ENCODE measurements at regions not wholly inside any gene's neighbourhood (a gene's known extent, or its start where the extent isn't known, plus 50 kb on each side); places are given as distances from the start of the nearest gene placed in this dataset.

DNA sequence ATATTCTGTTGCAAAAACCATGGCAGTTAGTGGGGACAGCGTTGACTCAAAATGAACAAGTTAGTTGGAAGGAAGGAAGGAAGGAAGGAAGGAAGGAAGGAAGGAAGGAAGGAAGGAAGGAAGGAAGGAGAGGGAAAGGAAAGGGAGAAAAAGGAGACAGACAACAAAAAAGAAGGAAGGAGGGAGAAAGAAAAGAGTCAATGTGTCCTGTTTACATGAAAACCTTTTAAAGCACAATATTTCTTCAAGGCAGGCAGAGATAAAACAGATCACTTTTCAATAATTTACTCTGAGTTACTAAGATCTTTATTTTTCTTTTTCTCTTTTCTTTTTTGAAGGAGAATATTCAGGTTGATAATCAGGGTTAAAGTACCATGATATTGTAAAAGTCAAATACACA is 99.4 kb downstream of the CCER1 start:
- TF ChIP-seq CTCF (IDR thresholded peaks at IDR 0.05) = no peak
- TF ChIP-seq POLR2A (IDR thresholded peaks at IDR 0.05) = no peak
- Histone ChIP-seq H3K36me3 (no peaks in the 10 kb centered on the region), H3K27me3 (no peaks in the 10 kb centered on the region), H3K27ac (no peak overlapping the region), H3K9me3 (no peaks in the 10 kb centered on the region), H3K4me3 (no peak overlapping the region), H3K4me1 (peaks cover 0 to 11% (median 0%) of the 10 kb centered on the region in 12 donors)
- 66 to 78% (median 71%) methylated on average over 1 of the region's 1 CpG for WGBS, 4 donors
- no peak for ATAC-seq
- intact Hi-C loops (cut with DNase I) = loop anchor here in 5 of 10 donors (10.0 kb wide), 2 partner anchors 161 to 1311 kb away; no protein-coding TSS in a partner anchor
- DNase-seq = no peak

DNA sequence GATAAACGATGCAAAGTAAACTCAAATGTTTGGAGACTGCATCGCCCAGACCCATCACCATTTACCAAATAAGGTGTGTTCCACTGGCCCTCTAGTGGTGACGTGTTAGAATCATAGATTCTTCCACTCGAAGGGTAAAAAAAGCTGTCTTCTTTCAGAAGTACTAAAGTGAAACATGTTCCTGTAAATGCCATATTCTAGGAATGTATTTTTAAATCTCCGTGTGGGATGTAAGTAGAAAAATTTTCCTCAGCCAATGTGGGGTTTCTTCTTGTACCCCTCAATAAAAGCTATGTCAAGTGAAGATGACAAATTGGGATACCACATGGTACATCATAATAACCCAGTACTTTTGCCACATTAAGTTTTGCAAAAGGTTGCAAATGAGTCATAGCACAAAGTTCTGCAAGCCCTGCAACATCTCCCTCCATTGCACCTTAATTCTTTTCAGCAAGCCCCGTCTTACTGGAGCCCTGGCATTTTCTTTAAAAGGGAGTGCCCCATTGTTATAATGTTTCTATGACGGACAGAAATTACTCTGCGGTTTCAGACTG is 100.8 kb downstream of the CCER1 start:
- ATAC-seq = no peak
- 33 to 38% (median 33%) methylated on average over 8 of the region's 8 CpGs for WGBS, 4 donors
- intact Hi-C loops (cut with DNase I) = loop anchor here in 7 of 10 donors (5.0 to 10.0 kb wide), 3 partner anchors 159 to 1312 kb away; no protein-coding TSS in a partner anchor

GRCh38 chr12:90851800-90852718 is 102.9 kb downstream of the CCER1 start:
- intact Hi-C loops (cut with DNase I) = loop anchor here in 7 of 10 donors (5.0 to 10.0 kb wide), 3 partner anchors 157 to 1310 kb away; no protein-coding TSS in a partner anchor
- Histone ChIP-seq H3K4me1 (peaks cover 0 to 6% (median 0%) of the 10 kb centered on the region in 12 donors), H3K9me3 (no peaks in the 10 kb centered on the region), H3K27me3 (no peaks in the 10 kb centered on the region), H3K27ac (no peak overlapping the region), H3K4me3 (no peak overlapping the region), H3K36me3 (no peaks in the 10 kb centered on the region)
- no peak for TF ChIP-seq POLR2A (IDR thresholded peaks at IDR 0.05)
- no peak for TF ChIP-seq CTCF (IDR thresholded peaks at IDR 0.05)
- DNase-seq (no peak), ATAC-seq (no peak)
- WGBS, 4 donors = 77 to 87% (median 81%) methylated on average over 2 of the region's 2 CpGs

More for the DNA sequence above, 100.8 kb downstream of the CCER1 start:
- Histone ChIP-seq H3K36me3 (no peaks in the 10 kb centered on the region), H3K9me3 (no peaks in the 10 kb centered on the region), H3K27me3 (no peaks in the 10 kb centered on the region), H3K4me1 (peaks cover 0 to 11% (median 0%) of the 10 kb centered on the region in 12 donors), H3K4me3 (no peak overlapping the region), H3K27ac (no peak overlapping the region)
- DNase-seq = no peak
- TF ChIP-seq POLR2A (IDR thresholded peaks at IDR 0.05) = no peak
- TF ChIP-seq CTCF (IDR thresholded peaks at IDR 0.05) = peak; percentile 46 to 80 (median 70)

GRCh38 chr12:90842477-90842876 is 112.5 kb downstream of the CCER1 start:
- H3K36me3 ChIP-seq = no peaks in the 10 kb centered on the region
- WGBS, 4 donors = 69 to 78% (median 76%) methylated on average over 4 of the region's 4 CpGs
- no peak overlapping the region for H3K27ac ChIP-seq
- H3K9me3 ChIP-seq = no peaks in the 10 kb centered on the region
- no peaks in the 10 kb centered on the region for H3K4me1 ChIP-seq
- TF ChIP-seq POLR2A (IDR thresholded peaks at IDR 0.05) (no peak), CTCF (IDR thresholded peaks at IDR 0.05) (no peak)
- ATAC-seq (no peak), DNase-seq (no peak)
- H3K27me3 ChIP-seq = no peaks in the 10 kb centered on the region
- intact Hi-C loops (cut with DNase I) = no loop called here
- no peak overlapping the region for H3K4me3 ChIP-seq

All from heart left ventricle (tissue), 16 donors.